ENCODE measurements at regions not wholly inside any gene's neighbourhood (a gene's known extent, or its start where the extent isn't known, plus 50 kb on each side); places are given as distances from the start of the nearest gene placed in this dataset.

GRCh38 chr1:50295566-50295965 lies 127.7 kb downstream of the DMRTA2 start:
- no peak for DNase-seq (ENCODE audit: low spot score)

DNA sequence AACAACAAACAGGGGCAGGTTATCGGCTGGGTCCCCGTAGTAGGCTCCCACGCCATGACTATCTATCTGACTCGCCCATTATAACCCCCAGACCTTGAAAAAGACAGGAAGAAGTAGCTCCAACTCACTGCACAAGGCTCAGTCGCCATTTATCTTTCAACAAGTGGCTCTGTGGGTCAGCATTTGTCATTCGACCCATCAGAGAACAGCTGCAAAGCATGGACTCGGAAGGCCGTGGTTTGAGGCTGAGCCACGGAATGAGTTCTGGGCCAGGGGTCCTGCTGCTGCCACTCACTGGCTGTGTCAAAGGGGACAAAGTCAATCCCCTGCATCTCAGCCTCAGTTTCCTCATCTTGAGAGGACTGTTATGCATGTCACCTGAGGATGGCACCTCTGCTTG lies 131.0 kb downstream of the DMRTA2 start:
- no peak for DNase-seq (ENCODE audit: low spot score)

DNA sequence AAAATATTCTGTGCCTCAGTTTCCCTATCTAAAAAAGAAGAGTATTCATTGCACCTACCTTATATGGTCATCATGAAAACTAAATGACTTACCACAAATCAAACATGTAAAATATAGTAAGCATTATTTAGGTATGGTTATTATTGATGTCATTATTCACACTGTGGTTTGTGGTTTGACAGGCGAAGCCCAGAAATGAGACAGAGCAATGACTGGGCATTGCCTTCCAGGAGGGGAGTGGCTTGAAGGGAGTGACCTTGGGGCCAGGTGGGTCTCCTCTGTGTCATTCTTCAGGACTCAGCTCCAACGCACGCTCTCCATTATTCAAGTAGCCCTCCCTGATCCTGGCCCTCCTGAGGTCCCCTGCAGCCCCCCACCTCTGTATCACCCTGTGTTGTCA lies 133.7 kb downstream of the DMRTA2 start:
- DNase-seq (ENCODE audit: low spot score) = no peak

- no peak for DNase-seq (ENCODE audit: low spot score)
Measured at GRCh38 chr1:50285994-50286393, 137.2 kb downstream of the DMRTA2 start.

- DNase-seq (ENCODE audit: low spot score) = no peak
Measured at GRCh38 chr1:50279622-50280330, 143.5 kb downstream of the DMRTA2 start.

DNA sequence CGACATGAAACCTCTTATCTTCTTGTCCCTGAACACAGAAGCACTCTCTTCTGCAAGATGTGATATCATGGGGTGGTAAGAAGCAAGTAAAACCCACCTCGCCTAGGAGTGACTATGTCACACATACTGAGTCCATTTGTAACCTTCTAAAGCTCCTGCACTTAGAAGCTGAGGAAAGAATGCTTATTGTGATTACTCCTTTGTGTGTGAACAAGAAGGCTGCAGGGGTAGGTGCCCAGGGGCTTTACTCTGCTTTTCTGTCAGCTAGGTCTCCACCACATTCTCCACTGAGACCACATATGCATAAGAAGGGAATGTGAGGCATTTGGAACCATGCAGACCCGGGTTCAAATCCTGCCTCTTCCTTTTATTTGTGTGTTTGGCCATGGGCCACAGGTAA lies 144.3 kb downstream of the DMRTA2 start:
- no peak for DNase-seq (ENCODE audit: low spot score)

- no peak for DNase-seq (ENCODE audit: low spot score)
Measured at GRCh38 chr1:50278410-50278809, 144.8 kb downstream of the DMRTA2 start.

GRCh38 chr1:50275566-50275965 lies 147.7 kb downstream of the DMRTA2 start:
- no peak for DNase-seq (ENCODE audit: low spot score)

- DNase-seq (ENCODE audit: low spot score) = no peak
Measured at GRCh38 chr1:50272912-50273311, 150.3 kb downstream of the DMRTA2 start.

GRCh38 chr1:50271968-50272578 lies 151.2 kb downstream of the DMRTA2 start:
- DNase-seq (ENCODE audit: low spot score) = no peak

- no peak for DNase-seq (ENCODE audit: low spot score)
Measured at GRCh38 chr1:50271337-50271736, 151.9 kb downstream of the DMRTA2 start.

DNA sequence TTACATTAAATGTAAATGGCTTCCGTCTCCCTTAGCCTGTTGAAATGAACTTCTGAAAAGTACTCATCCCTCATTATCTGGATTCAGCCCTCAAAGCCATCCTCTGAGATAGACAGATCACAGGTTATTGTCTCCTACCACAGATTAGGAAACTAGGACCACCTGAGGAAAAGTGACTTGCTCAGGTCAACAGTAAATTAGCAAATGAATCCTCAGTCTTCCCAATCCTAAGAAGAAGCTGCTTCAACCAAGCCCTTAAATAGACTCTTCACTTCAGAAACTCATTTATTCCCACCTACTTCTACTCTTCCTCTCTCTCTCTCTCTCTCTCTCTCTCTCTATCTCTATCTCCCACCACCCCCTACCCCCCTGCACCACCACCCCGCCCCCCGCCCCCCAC lies 152.3 kb downstream of the DMRTA2 start:
- DNase-seq (ENCODE audit: low spot score) = no peak

DNA sequence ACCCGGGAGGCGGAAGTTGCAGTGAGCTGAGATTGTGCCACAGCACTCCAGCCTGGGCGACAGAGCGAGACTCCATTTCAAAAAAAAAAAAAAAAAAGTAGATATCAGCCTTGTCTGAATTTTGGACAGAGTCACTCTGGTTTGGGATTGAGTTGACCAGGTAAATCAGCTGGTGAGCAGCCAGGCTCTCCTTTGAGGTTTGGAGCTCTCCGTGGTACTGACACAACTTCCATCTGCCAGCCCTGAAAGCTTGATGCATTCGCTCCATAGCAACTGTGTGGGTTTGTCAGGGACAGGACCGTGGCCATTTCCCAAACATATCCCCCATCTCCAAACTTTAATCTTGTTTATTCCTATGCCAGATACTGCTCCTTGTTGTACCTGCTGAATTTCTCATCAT lies 155.2 kb downstream of the DMRTA2 start:
- no peak for DNase-seq (ENCODE audit: low spot score)

DNA sequence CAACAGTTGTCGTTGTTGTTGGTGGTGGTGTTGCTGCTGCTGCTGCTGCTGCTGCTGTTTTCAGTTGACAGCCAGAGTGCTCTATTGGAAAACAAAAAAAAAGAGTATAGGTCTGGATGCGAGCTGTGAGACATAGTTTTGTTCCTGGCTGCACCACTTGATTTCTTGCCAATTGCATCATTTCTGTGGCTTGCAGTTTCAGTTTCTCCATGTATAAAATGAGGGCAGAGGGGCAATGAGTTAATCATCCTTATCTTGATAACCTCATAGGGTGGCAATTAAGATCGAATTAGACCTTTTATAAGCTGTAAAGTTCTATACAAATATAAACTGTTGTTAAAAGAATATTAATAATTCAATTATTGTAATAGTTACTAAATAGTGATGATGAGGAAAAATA lies 156.7 kb downstream of the DMRTA2 start:
- no peak for DNase-seq (ENCODE audit: low spot score)

GRCh38 chr1:50265790-50266314 lies 157.1 kb downstream of the ELAVL4 start:
- DNase-seq (ENCODE audit: low spot score) = no peak

- no peak for DNase-seq (ENCODE audit: low spot score)
Measured at GRCh38 chr1:50264590-50264989, 155.9 kb downstream of the ELAVL4 start.

DNA sequence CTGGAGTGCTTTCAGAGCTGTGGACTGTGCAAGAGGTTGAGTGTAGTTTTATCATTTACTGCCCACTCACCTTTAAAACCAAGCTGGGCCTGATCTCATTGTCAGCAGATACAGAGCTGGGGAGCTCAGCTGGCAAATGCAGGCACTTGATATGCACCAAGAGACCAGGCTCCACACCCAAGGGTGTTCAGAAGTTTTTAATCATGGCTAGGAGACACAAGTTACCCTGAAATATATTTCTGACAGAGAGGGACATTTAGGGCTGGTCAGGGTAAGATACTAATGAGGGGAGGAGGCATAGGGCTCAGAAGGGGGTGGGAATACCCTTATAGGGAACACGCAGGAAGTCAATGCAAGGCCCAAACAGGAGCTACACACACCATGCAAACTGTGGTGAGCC lies 153.7 kb downstream of the ELAVL4 start:
- DNase-seq (ENCODE audit: low spot score) = no peak

DNA sequence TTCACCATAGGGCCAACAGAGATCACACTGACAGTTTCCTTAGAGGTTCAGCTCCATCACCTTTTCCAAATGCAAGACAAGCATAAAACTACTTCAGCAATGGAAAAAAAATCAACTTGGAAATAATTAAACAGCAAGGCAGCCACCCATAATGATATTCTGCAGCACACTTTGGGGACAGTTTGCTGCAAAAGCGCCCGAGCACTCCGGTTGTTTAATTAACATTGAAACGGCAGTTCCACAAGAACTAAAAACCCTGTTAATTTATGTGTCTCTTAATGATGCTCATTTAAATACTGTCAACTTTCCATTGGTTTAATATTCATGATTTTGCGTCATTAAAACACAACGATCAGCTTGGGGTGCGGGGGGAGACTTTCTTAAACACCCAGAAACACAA lies 153.2 kb downstream of the ELAVL4 start:
- no peak for DNase-seq (ENCODE audit: low spot score)

DNA sequence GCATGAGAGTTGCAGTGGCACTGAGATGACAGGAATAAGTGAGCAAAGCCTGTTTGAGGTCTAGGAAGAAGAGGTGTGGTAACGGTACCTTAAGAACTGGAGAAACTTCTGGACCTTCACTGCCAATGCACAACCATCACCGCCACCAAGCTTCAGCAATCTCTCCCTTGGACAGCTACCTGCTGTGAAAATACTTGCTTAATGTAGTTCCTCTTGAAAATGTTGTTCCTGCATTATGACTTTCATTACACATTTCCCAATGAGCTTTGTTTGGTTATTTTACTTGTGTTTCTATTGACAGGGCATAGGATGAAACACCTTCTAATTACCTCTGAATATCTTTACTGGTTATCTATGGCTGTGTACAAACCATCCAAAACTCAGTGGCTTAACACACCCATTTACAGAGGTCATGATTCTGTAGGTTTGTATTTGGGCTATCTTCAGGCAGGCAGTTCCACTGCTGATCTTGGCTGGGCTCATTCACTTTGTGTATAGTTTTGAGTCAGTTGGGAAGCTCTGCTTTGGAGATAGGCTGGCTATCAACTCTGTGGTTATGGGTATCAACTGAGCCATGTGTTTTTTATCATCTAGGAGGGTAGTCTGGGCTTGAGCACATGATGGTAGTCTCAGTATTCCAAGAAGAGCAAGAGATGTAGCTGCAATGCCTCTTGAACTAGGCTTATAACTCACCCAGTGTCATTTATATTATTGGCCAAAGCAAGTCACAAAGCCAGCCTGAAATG lies 149.4 kb downstream of the ELAVL4 start:
- DNase-seq (ENCODE audit: low spot score) = no peak

GRCh38 chr1:50257029-50257428 lies 148.3 kb downstream of the ELAVL4 start:
- no peak for DNase-seq (ENCODE audit: low spot score)
